OCI-M2 (cell line): ENCODE measurements at regions not wholly inside any gene's neighbourhood (a gene's known extent, or its start where the extent isn't known, plus 50 kb on each side); places are given as distances from the start of the nearest gene placed in this dataset.
"Not testable (repeated sequence)": the region's sequence is repeated elsewhere in the genome, so short reads cannot be mapped to it uniquely, and the experiment has no call there.

ENCODE experiments used
- DNase-seq: peaks from one replicate; lab custom pipeline; 2025; ENCODE audit not compliant: unreplicated experiment; lab: John Stamatoyannopoulos, UW

DNA sequence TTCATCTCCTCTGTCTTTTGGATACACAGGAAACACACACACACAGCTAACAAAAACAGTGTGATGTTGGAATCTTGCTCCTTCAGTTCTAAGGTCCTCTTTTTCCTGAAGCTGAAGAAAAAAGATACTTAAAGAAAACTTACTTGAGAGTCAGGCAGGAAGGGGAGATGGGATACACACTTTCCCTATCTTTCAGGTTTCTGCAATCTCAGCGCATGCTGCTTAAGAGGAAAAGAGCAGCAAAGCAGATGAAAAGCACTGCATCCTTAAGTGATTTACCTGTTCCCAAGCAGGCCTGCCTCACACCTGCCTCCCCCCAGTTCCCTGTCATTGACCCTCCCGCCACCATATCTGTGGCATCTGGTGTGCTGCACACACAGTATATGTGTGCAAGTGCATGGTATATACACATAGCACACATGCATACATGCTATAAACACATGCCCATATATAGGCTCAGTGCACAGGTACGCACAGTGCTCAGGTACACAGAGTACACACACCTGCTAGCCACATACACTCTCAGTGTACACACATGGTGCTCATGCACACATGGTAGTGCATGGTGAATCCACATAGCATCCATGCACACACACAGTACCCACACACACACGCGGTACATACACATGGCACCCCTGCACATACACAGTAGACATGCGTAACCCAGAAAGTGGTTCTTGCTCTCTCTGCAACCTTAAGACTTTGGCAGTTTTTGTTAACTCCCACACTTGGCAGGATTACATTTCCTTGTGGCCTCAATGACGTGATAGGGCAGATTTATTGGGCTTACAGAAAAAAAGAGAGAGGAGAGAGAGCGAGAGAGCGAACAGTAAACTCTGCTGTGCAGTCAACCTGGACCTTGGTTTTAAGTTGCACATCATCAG lies 166.9 kb downstream of the TOMM20 start:
- DNase-seq: no peak

DNA sequence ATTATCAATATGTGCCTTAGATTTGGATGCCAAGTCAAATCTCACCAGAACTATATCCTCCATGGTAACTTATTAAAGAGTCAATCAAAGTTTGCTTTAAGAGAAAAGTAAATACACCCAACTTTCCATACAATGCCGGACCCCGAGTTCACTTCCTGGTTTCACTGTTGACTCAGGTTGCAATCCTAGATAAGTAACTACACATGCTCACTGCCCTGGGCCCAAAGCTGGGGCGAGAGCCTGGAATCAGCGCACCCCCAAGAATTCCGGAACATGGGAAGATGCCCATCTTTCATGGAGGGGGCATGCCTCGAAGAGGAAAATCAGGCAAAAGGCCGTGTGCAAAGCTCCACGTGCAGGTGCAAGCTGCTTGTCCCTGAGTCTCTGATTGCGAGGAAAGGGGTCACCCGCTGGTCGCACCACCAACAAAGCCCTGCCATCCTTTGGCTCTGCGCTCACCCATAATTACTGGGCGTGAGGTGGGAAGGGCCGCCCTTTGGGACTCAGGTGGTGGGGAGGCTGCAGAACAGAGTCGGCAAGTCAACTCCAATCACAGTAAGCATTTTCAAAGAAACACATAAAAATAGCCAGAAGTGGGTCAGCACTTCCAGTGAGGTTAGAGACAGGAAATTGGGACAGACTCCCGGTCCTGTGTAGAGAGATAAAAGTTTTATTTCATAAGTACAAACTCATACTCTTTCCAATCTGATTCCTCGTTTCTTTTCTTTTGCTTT lies 167.7 kb downstream of the TOMM20 start:
- DNase-seq: no peak

DNA sequence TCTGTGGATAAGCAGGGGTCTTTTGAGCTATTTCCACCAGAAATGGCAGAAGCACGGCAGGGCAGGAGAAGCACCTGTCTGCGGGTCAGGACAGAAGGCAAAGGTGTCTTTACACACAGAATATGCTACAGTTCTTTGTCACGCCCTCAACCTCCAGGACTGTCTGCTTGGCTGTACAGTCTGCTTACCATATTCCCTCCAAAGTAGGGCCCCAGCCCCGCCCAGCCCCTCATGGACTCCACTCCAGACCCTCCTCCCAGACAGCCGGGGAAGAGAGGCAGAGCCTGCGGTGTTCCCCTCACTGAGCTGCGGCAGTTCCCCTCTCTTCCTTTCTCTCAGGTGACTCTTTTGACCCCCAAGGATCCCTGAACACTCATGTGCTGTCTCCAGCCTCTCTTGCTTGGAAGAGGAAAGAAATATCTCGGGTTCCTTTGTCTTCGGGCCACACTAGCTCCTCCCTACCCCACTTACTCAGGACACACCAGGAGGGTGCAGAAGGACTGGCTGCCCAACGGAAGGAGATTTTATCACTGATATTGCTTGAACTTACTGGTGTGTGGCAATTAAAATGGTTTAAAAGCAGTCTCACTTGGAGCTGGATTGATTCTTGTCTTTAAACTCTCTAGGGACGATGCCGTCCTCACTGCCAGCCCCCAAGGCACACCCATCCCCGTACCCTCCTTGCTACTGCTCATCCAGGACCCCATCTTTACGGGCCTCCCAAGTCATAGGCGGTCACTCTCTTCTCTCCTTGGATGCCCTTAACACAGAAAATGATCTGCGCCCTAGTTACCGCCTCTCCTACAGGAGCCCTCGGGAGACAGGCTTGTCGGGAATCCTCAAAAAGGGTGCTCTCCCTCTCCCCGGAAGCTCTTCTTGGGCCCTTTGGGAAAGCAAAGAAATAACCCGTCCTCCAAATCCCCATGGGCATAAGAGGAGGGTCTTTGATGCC lies 169.7 kb downstream of the TOMM20 start:
- no peak for DNase-seq

DNA sequence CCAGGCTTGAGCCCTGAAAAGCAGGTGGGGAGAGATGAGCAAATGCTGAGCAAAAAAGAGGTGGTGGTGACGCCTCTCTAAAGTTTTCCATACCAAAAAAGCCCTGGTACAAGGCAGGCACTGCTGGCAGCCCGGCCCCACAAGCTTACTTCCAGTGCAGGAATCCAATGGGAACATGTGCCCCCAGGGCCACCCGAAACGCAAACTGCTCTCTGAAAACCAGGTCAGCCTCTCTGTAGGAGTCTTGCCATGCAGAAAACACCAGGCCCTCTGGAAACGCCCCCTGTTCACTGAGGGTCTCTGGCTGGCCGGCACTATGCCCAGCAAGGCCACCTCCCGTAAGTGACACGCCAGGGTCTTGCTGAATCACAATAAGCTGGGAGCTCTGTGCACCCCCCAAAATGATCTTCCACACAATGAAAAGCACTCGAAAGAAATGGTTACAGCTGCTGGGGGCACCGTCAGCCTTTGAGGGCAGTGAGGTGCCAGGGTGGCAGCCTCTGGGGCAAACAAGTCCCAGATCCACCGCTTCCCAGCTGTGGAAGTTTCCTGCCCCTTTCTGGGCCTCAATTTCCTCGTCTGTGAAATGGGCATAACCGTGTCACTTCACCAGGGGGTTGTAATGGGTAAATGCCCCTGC lies 170.5 kb downstream of the TOMM20 start:
- no peak for DNase-seq

DNA sequence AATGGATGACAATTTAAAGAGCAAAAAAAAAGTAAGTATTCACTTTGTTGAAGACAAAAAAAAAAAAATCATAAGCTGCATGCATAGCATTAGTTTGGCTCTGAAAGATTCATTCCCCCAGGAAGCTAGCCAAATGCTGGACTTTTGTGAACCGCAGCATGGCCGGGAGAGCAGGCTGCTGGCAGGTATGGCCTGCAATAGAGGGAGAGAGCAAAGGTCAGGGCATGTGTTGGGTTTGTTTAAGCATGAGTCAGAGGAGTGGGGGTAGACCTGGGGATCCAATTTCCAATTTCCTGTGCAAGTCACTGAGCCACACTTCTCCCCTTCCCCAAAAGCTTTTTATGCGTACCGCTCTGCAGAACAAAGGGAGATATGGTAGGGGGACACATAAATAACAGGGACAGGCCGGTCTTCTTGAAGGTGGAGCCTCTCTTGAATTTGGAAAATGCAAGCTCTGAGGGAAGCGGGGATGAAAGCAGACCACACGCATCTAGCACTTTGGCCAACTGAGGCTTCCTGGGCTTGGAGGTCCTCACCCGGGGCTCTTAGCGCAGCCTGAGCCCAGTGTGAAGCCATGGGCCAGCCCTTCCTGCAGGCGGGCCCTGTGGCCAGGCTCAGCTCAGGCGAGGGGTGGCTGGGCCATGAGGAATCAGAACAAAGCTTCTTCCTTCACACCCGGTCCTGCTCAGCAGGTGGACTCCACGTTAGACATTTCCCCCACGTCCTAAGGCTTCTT lies 171.1 kb downstream of the TOMM20 start:
- peak; percentile 52 for DNase-seq

DNA sequence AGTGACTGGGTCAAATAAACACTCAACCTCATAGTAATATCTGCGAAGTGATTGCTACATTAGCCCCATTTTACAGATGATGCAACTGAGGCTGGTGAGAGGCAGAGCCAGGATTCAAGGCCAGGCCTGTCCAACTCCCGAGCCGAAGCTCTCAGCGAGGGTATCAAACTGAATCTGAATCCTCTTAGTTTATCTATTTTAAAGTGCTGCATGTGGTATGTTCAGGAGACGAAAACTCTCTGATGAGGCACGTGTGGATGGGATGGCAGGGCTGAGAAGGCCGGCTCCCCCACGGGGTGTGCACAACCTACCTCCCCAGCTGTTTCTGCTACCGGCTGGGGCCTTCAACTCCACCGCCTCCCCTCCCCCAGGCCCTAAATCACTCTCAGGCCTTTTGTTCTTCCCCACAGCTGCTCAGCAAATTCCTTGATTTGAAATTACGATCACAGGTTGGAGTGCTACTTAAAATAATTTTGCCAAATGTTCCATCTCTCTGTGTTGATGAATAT lies 171.8 kb downstream of the TOMM20 start:
- DNase-seq: no peak

DNA sequence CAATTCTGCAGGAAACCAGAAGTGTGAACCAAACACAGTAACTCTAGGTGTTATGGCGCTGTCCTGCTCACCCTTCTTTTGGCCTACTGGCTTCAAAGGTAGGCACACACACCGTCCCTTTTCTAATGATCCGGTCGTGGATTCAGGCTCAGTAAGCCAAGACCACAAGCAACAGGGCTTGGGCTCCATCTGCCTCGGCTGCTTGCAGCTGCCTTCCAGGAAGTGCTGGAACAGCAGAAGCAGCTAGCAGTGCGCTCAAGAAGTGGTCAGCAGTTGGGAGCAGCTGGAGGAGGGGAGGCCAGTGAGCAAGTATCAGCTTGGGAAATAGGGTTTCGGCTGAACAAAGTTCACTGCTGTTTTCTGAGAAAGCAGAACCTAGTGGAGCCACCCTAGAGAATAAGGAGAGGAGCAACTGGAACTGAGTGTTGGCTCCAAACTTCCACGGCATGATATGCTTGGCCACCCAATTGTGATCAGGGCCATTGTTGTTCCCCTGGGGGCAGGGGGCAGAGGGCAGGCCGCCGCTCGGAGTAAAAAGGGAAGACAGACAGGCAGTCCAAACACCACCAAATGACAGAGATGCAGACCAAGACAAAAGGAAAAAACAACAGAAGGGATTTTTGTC lies 173.4 kb downstream of the TOMM20 start:
- DNase-seq: no peak

DNA sequence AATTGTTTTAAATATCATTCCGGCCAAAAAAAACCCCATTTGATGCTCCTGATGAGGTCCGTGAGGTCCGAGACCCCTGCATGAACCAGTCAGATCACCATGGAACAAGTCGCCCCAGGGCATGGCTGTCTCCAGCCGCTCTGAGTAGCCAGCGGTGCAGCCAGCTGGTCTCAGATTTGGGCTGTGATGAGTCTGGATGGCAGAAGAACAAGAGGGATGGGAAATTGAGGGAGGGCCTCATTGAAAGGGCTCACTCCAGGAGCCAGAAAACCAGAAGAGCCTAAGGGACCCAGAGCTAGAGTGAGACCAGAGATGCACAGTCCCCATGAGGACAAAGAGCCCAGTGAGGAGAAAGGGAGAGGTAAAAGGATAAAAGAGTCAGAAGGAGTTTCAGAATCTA lies 174.0 kb downstream of the TOMM20 start:
- no peak for DNase-seq

DNA sequence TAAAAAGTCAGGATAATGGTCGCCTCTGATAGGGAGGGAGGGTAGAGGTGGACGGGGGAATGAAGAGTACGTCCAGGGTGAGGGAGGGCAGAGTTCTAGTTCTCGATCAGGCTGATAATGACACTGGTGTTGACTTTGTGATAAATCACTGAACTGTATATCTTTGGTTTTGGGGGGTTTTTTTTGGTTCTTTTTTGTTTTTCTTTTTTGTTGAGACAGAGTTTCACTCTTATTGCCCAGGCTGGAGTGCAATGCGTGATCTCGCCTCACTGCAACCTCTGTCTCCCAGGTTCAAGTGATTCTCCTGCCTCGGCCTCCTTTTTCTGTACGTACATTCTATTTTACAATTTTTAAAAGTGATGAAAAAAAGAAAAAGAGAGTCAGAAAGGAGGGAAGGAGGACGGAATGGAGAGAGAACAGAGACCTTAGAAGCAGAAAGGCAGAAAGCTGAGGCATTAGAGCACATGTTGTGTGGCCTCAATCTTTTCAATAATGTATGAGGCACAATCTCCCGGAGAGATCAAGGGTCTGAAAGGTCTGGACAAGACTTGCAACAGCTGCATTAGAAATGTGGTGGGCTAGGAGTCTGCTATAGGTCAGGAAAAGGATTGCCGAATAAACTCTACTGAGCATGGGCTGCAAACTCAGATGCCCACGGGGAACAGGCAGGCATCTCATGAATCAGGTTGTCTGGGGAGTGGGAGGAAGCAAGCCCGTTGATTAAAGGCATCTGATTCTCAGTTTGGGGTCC lies 174.8 kb downstream of the TOMM20 start:
- DNase-seq: no peak

DNA sequence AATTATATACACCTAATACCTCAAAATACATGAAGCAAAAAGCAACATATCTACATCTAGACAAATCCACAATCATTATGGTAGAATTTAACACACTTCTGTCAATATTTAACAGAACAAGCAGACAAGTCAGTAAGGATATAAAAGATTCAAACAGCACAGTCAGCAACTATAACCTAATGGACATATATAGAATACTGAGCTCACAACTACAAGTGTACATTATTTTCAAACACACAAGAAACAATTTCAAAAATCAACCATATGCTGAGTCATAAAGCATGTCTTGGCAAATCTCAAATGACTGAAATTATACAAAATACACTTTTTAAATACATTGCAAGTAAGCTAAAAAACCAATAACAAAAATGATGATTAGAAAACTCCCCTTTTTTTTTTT lies 178.0 kb downstream of the TOMM20 start:
- DNase-seq: no peak

DNA sequence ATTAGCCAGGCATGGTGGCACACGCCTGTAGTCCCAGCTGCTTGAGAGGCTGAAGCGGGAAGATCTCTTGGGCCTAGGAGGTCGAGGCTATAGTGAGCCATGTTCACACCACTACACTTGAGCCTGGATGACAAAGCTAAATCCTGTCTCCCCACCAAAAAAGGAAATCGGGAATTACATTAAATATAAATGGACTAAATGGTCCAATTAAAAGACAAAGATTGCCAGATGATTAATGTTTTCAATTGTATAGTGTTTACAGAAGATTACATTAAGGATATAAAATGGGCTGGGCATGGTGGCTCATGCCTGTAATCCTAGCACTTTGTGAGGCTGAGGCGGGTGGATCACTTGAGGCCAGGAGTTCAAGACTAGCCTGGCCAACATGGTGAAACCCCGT lies 179.1 kb downstream of the TOMM20 start:
- DNase-seq: not testable (repeated sequence)

DNA sequence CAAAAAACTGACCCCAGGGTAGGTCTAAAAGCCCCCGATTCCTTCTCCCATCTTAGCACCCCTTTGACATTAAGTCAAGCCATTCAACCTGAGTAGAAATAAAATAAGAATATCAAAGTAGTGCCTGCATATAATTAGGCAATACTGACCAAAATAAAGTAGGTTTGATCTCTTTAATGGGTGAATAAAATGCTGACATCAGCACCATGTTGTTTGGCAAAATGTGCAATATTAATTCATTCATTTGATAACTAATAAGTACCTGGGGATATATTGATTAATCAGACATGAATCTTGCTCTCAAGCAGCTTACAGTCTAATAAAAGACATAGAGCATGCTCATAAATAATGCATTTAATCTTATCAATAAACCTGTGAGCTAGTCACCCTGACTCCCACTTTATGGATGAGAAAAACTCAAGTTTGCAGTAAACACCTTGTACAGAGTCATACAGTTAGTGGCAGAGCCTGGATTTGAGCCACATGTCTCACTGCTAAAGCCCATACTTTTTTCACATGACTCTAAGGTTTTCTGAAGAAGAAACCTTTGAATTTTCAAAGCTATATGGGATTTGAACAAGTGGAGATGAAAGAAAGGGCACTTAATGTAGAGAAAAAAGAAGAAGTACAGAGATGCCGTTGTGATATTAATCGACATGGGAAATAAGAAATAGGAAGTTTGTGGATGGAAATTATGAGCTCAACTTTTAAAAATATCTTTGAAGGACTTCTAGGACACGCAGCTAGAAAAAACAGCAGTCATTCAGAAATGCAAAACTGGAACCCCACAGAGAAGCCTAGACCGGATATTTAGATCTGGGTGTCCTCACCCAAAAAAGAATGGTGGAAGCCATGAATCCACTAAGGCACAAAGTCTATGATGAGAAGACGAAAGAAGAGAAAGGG lies 183.9 kb downstream of the TOMM20 start:
- no peak for DNase-seq

DNA sequence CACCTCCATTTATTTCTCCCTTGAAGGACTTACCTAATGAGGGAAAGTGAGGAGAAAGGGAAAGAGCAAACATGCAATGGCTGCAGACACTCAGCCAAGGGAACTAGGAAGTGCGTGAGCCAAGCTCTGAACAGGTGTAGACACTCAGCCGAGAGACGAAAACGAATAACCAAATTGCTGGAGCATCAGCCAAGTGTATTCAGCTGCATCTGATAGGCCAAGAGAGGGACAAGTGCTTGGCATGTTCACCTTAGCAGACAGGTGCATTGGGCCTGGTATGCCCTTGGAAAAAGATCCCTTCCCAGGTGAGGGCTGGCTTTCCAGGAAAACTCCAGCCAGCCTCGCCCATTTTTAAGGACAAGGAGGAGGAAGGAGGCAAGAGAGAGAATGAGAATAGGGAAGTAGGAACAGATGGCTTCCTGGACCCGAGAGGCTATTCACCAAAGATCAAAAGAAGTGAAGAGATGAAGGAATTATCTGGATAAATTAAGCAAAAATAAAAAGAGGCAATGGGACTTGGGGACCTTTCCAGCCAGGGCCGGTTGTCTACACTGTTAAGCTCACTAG lies 184.7 kb downstream of the TOMM20 start:
- no peak for DNase-seq

DNA sequence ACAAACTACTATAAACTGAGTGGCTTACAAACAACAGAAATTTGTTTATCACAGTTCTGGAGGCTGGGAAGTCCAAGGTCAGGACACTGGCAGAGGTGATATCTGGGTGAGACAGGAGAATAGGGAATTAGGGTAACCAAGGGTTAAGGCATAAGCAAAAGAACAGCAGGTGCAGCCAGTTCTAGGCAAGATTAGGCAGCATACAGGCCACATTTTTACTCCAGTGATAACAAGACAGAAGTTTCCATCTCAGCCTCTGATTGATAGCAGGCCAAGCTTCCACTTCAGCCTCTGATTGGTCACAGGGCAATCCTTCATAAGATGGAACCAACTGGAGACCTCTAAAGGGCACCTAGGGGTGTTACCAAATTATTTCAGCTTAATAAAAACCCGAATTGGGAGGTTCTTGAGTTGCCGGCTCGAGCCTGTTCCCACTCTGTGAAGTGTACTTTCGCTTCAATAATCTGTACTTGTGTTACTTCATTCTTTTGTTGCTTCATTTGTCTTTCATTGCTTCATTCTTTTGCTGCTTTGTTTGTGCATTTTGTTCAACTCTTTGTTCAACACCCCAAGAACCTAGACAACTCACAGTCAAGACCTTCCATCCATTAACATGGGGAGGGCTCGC lies 185.6 kb downstream of the TOMM20 start:
- DNase-seq: peak; percentile 7

DNA sequence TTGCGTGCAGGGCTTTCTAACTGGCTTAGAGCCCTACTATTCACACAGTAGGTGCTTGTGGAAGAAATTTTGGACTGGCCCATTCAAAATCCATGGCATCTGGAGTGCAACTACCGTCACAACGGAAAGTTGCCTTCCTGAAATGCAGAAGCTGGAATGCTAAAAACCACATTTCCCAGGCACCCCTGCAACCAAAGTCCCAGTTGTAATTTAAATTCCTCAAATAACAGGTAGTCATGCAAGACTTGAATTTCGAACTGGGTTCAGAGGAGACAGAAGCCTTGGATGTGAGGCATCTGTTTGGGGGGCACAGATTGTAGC lies 186.7 kb downstream of the TOMM20 start:
- DNase-seq: no peak

DNA sequence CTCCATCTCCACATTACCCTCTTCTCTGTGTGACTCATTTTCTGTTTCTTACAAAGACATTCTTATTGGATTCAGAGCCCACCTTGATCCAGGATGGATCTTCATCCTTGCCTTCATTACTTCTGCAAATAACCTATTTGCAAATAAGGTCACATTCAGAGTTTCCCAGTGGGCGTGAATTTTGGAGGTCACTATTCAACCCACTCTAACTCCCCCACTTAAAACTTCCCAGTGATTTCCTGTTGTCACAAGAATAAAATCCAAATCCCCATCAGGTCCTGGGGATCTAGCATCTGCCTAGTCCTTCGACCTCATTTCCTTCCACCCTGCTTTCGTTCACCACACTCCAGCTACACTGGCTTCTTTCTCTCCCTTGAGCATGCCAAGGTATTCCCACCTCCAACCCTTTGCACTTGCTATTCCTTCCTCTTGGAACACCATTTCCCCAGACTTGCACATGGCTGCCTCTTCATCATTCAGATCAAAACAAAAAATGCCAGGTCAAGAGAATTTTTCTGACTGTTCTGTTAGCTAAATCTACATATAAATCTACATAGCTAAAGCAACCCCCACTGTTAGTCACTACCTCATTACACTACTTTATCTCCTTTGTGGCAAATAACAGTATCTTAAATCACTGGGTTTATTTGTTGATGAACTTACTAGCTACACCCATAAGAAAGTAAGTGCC lies 187.2 kb downstream of the TOMM20 start:
- DNase-seq: no peak
